Vagina (tissue), 2 donors: ENCODE measurements at regions not wholly inside any gene's neighbourhood (a gene's known extent, or its start where the extent isn't known, plus 50 kb on each side); places are given as distances from the start of the nearest gene placed in this dataset.

Experiments
- DNase-seq, 2 donors: peaks; one replicate each; pipeline ENCODE4 v3.0.0-alpha.2; 2017; ENCODE audit errors: extremely low spot score in 2 of 2
- H3K27ac ChIP-seq: fragments of 200-600 bp; sonication (generic); one replicate; pipeline ENCODE4 v1.5.1; 2019
- H3K27me3 ChIP-seq: fragments of 200-600 bp; sonication (generic); one replicate; pipeline ENCODE4 v1.5.1; 2019
- H3K36me3 ChIP-seq, 2 donors: fragments of 200-600 bp; sonication (generic); one replicate each; pipeline ENCODE4 v1.5.1; 2017 to 2019
- H3K4me1 ChIP-seq: fragments of 200-600 bp; sonication (generic); one replicate; pipeline ENCODE4 v1.5.1; 2019
- H3K4me3 ChIP-seq, 2 donors: fragments of 200-600 bp; sonication (generic); 1 replicate in 1 of 2; 2 replicates in 1 of 2; pipeline ENCODE4 v1.5.1; 2016 to 2019
- H3K9me3 ChIP-seq: fragments of 200-600 bp; sonication (generic); one replicate; pipeline ENCODE4 v1.5.1; 2019
- POLR2A ChIP-seq, 2 donors: fragments of 450-650 bp; IDR thresholded peaks; one replicate each; pipeline ENCODE4 v1.6.1; 2017; ENCODE audit warnings: antibody characterized with exemption in 2 of 2, mild to moderate bottlenecking in 2 of 2, moderate library complexity in 2 of 2
- POLR2AphosphoS5 ChIP-seq, 2 donors: sonication (generic); formaldehyde crosslinking; IDR thresholded peaks; one replicate each; pipeline ENCODE4 v1.9.0; 2017; ENCODE audit warnings: antibody characterized with exemption in 2 of 2, mild to moderate bottlenecking in 2 of 2, low read depth in 1 of 2; ENCODE audit not compliant: insufficient read depth in 1 of 2
- intact Hi-C: fragments of 100-400 bp; cut with DNase I; formaldehyde crosslinking; loops from one replicate; pipeline ENCODE4 v1.15.1; 2023
- TF ChIP-seq, protein P1 (sequence below), 3 experiments: fragments of 450-650 bp in 2 of 3; fragments of 200-600 bp in 1 of 3; sonication (generic) in 1 of 3; IDR thresholded peaks; one replicate each; pipeline ENCODE4 v1.5.1; 2017 to 2019; ENCODE audit warnings: antibody characterized with exemption in 3 of 3, mild to moderate bottlenecking in 2 of 3, moderate library complexity in 2 of 3

GRCh38 chr6:48240287-48240686 lies 129.3 kb upstream of the PTCHD4 start:
- TF ChIP-seq, protein P1, sequence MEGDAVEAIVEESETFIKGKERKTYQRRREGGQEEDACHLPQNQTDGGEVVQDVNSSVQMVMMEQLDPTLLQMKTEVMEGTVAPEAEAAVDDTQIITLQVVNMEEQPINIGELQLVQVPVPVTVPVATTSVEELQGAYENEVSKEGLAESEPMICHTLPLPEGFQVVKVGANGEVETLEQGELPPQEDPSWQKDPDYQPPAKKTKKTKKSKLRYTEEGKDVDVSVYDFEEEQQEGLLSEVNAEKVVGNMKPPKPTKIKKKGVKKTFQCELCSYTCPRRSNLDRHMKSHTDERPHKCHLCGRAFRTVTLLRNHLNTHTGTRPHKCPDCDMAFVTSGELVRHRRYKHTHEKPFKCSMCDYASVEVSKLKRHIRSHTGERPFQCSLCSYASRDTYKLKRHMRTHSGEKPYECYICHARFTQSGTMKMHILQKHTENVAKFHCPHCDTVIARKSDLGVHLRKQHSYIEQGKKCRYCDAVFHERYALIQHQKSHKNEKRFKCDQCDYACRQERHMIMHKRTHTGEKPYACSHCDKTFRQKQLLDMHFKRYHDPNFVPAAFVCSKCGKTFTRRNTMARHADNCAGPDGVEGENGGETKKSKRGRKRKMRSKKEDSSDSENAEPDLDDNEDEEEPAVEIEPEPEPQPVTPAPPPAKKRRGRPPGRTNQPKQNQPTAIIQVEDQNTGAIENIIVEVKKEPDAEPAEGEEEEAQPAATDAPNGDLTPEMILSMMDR (IDR thresholded peaks at IDR 0.05) = no peak
- TF ChIP-seq POLR2A (IDR thresholded peaks at IDR 0.05) = no peak
- no peak for TF ChIP-seq POLR2AphosphoS5 (IDR thresholded peaks at IDR 0.05; ENCODE audit: insufficient read depth in 1 of 2, low read depth in 1 of 2)
- no peaks in the 10 kb centered on the region for H3K4me1 ChIP-seq

DNA sequence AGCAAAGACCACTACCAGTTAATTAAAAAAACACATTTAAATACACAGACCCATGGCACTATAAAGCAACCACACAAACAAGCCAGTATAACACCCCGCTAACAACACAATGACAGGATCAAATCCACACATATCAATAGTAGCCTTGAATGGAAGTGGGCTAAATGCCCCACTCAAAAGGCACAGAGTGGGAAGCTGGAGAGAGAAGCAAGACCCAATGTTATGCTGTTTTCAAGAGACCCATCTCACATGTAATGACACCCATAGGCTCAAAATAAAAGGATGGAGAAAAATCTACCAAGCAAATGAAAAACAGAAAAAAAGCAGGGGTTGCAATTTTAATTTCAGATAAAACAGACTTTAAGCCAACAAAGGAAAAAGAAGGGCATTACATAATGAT lies 125.4 kb upstream of the PTCHD4 start:
- Histone ChIP-seq H3K9me3 (peaks cover 2% of the 10 kb centered on the region), H3K27me3 (no peaks in the 10 kb centered on the region), H3K27ac (no peak overlapping the region), H3K36me3 (no peaks in the 10 kb centered on the region), H3K4me3 (no peak overlapping the region), H3K4me1 (no peaks in the 10 kb centered on the region)
- intact Hi-C loops = no loop called here
- TF ChIP-seq POLR2A (IDR thresholded peaks at IDR 0.05) = no peak
- no peak for TF ChIP-seq POLR2AphosphoS5 (IDR thresholded peaks at IDR 0.05; ENCODE audit: insufficient read depth in 1 of 2, low read depth in 1 of 2)
- DNase-seq = no peak

More at GRCh38 chr6:48240287-48240686, 129.3 kb upstream of the PTCHD4 start:
- Histone ChIP-seq H3K27ac (no peak overlapping the region), H3K36me3 (no peaks in the 10 kb centered on the region), H3K27me3 (no peaks in the 10 kb centered on the region), H3K9me3 (peaks cover 2% of the 10 kb centered on the region), H3K4me3 (no peak overlapping the region)
- DNase-seq = no peak
- intact Hi-C loops = no loop called here

GRCh38 chr6:48233063-48233462 lies 122.1 kb upstream of the PTCHD4 start:
- peaks cover 2% of the 10 kb centered on the region for H3K9me3 ChIP-seq
- no peak overlapping the region for H3K27ac ChIP-seq
- no peaks in the 10 kb centered on the region for H3K27me3 ChIP-seq
- DNase-seq = no peak
- no peaks in the 10 kb centered on the region for H3K4me1 ChIP-seq
- intact Hi-C loops = no loop called here
- no peak overlapping the region for H3K4me3 ChIP-seq
- TF ChIP-seq POLR2A (IDR thresholded peaks at IDR 0.05) (no peak), POLR2AphosphoS5 (IDR thresholded peaks at IDR 0.05; ENCODE audit: insufficient read depth in 1 of 2, low read depth in 1 of 2) (no peak)
- TF ChIP-seq, protein P1 (IDR thresholded peaks at IDR 0.05) = no peak
- H3K36me3 ChIP-seq = no peaks in the 10 kb centered on the region

DNA sequence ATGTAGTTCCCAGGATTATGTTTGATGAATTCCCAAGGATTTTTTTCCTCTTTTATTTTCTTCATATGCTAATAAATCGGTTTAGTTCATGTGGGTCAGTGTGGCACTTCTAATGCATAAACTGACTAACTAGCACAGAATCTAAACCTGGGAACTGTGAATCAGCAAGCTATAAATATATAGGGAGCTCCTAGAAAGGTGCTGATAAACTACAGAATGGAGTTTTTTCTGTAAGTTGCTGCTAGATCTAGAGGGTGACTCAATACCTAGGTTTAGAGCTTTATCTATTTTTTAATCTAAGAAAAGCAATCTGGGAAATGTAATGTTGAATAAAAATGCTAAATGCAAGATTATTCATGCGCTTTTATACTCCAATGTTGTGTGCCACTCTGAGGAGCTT lies 118.8 kb upstream of the PTCHD4 start:
- no peak for DNase-seq
- intact Hi-C loops = no loop called here
- TF ChIP-seq POLR2AphosphoS5 (IDR thresholded peaks at IDR 0.05; ENCODE audit: insufficient read depth in 1 of 2, low read depth in 1 of 2) (no peak), POLR2A (IDR thresholded peaks at IDR 0.05) (no peak)
- TF ChIP-seq, protein P1 (IDR thresholded peaks at IDR 0.05) = no peak
- H3K9me3 ChIP-seq = no peaks in the 10 kb centered on the region
- H3K27ac ChIP-seq = no peak overlapping the region
- H3K4me3 ChIP-seq = no peak overlapping the region
- H3K36me3 ChIP-seq = no peaks in the 10 kb centered on the region
- no peaks in the 10 kb centered on the region for H3K4me1 ChIP-seq
- H3K27me3 ChIP-seq = no peaks in the 10 kb centered on the region

DNA sequence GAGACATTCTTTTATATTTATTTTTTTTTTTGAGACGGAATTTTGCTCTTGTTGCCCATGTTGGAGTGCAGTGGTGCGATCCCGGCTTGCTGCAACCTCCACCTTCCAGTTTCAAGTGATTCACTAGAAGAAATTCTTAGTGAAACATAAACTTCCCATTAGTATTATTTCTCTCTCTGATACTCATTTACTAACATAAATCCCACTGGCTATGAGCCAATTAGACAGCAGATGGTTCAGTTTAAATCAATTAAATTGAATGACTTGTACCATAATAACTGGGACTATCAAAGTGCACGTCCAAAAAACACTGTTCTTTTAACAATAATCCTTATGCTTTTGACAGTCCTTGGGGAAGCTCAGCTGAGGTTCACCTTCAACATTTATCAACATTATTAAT lies 111.2 kb upstream of the PTCHD4 start:
- no peak for DNase-seq
- Histone ChIP-seq H3K36me3 (no peaks in the 10 kb centered on the region), H3K4me1 (no peaks in the 10 kb centered on the region), H3K27me3 (no peaks in the 10 kb centered on the region), H3K4me3 (no peak overlapping the region), H3K27ac (no peak overlapping the region), H3K9me3 (no peaks in the 10 kb centered on the region)
- intact Hi-C loops = no loop called here
- TF ChIP-seq, protein P1 (IDR thresholded peaks at IDR 0.05) = no peak
- no peak for TF ChIP-seq POLR2AphosphoS5 (IDR thresholded peaks at IDR 0.05; ENCODE audit: insufficient read depth in 1 of 2, low read depth in 1 of 2)
- TF ChIP-seq POLR2A (IDR thresholded peaks at IDR 0.05) = no peak
